Vagina (tissue), 2 donors: ENCODE measurements at regions not wholly inside any gene's neighbourhood (a gene's known extent, or its start where the extent isn't known, plus 50 kb on each side); places are given as distances from the start of the nearest gene placed in this dataset.
"Not testable (repeated sequence)": the region's sequence is repeated elsewhere in the genome, so short reads cannot be mapped to it uniquely, and the experiment has no call there.

Source experiments
- DNase-seq, 2 donors: peaks; one replicate each; pipeline ENCODE4 v3.0.0-alpha.2; 2017; ENCODE audit errors: extremely low spot score in 2 of 2
- H3K27ac ChIP-seq: fragments of 200-600 bp; sonication (generic); one replicate; pipeline ENCODE4 v1.5.1; 2019
- H3K27me3 ChIP-seq: fragments of 200-600 bp; sonication (generic); one replicate; pipeline ENCODE4 v1.5.1; 2019
- H3K36me3 ChIP-seq, 2 donors: fragments of 200-600 bp; sonication (generic); one replicate each; pipeline ENCODE4 v1.5.1; 2017 to 2019
- H3K4me1 ChIP-seq: fragments of 200-600 bp; sonication (generic); one replicate; pipeline ENCODE4 v1.5.1; 2019
- H3K4me3 ChIP-seq, 2 donors: fragments of 200-600 bp; sonication (generic); 1 replicate in 1 of 2; 2 replicates in 1 of 2; pipeline ENCODE4 v1.5.1; 2016 to 2019
- H3K9me3 ChIP-seq: fragments of 200-600 bp; sonication (generic); one replicate; pipeline ENCODE4 v1.5.1; 2019
- POLR2A ChIP-seq, 2 donors: fragments of 450-650 bp; IDR thresholded peaks; one replicate each; pipeline ENCODE4 v1.6.1; 2017; ENCODE audit warnings: antibody characterized with exemption in 2 of 2, mild to moderate bottlenecking in 2 of 2, moderate library complexity in 2 of 2
- POLR2AphosphoS5 ChIP-seq, 2 donors: sonication (generic); formaldehyde crosslinking; IDR thresholded peaks; one replicate each; pipeline ENCODE4 v1.9.0; 2017; ENCODE audit warnings: antibody characterized with exemption in 2 of 2, mild to moderate bottlenecking in 2 of 2, low read depth in 1 of 2; ENCODE audit not compliant: insufficient read depth in 1 of 2
- intact Hi-C: fragments of 100-400 bp; cut with DNase I; formaldehyde crosslinking; loops from one replicate; pipeline ENCODE4 v1.15.1; 2023
- TF ChIP-seq, protein P1 (sequence below), 3 experiments: fragments of 450-650 bp in 2 of 3; fragments of 200-600 bp in 1 of 3; sonication (generic) in 1 of 3; IDR thresholded peaks; one replicate each; pipeline ENCODE4 v1.5.1; 2017 to 2019; ENCODE audit warnings: antibody characterized with exemption in 3 of 3, mild to moderate bottlenecking in 2 of 3, moderate library complexity in 2 of 3

GRCh38 chr14:86143248-86143647 is 613.3 kb downstream of the FLRT2 start:
- H3K4me1 ChIP-seq, result no peaks in the 10 kb centered on the region
- H3K27me3 ChIP-seq, result no peaks in the 10 kb centered on the region
- H3K36me3 ChIP-seq, result no peaks in the 10 kb centered on the region

GRCh38 chr14:86141966-86142365 is 612.0 kb downstream of the FLRT2 start:
- Histone ChIP-seq H3K27ac (no peak overlapping the region), H3K27me3 (no peaks in the 10 kb centered on the region), H3K4me1 (no peaks in the 10 kb centered on the region), H3K36me3 (no peaks in the 10 kb centered on the region), H3K4me3 (no peak overlapping the region), H3K9me3 (no peaks in the 10 kb centered on the region)
- no peak for TF ChIP-seq POLR2A (IDR thresholded peaks at IDR 0.05)
- TF ChIP-seq, protein P1, sequence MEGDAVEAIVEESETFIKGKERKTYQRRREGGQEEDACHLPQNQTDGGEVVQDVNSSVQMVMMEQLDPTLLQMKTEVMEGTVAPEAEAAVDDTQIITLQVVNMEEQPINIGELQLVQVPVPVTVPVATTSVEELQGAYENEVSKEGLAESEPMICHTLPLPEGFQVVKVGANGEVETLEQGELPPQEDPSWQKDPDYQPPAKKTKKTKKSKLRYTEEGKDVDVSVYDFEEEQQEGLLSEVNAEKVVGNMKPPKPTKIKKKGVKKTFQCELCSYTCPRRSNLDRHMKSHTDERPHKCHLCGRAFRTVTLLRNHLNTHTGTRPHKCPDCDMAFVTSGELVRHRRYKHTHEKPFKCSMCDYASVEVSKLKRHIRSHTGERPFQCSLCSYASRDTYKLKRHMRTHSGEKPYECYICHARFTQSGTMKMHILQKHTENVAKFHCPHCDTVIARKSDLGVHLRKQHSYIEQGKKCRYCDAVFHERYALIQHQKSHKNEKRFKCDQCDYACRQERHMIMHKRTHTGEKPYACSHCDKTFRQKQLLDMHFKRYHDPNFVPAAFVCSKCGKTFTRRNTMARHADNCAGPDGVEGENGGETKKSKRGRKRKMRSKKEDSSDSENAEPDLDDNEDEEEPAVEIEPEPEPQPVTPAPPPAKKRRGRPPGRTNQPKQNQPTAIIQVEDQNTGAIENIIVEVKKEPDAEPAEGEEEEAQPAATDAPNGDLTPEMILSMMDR (IDR thresholded peaks at IDR 0.05), result no peak
- no peak for TF ChIP-seq POLR2AphosphoS5 (IDR thresholded peaks at IDR 0.05; ENCODE audit: insufficient read depth in 1 of 2, low read depth in 1 of 2)
- no peak for DNase-seq
- intact Hi-C loops, result no loop called here

More at GRCh38 chr14:86143248-86143647, 613.3 kb downstream of the FLRT2 start:
- Histone ChIP-seq H3K27ac (no peak overlapping the region), H3K9me3 (no peaks in the 10 kb centered on the region), H3K4me3 (no peak overlapping the region)
- no peak for DNase-seq
- TF ChIP-seq POLR2A (IDR thresholded peaks at IDR 0.05), result no peak
- TF ChIP-seq, protein P1 (IDR thresholded peaks at IDR 0.05), result no peak
- TF ChIP-seq POLR2AphosphoS5 (IDR thresholded peaks at IDR 0.05; ENCODE audit: insufficient read depth in 1 of 2, low read depth in 1 of 2), result no peak
- intact Hi-C loops, result no loop called here

- TF ChIP-seq, protein P1 (IDR thresholded peaks at IDR 0.05), result no peak
- TF ChIP-seq POLR2A (IDR thresholded peaks at IDR 0.05) (no peak), POLR2AphosphoS5 (IDR thresholded peaks at IDR 0.05; ENCODE audit: insufficient read depth in 1 of 2, low read depth in 1 of 2) (no peak)
- no peaks in the 10 kb centered on the region for H3K9me3 ChIP-seq
- no peak overlapping the region for H3K4me3 ChIP-seq
- H3K4me1 ChIP-seq, result no peaks in the 10 kb centered on the region
- intact Hi-C loops, result no loop called here
- no peak for DNase-seq
- no peaks in the 10 kb centered on the region for H3K27me3 ChIP-seq
- H3K27ac ChIP-seq, result no peak overlapping the region
- no peaks in the 10 kb centered on the region for H3K36me3 ChIP-seq
Measured at GRCh38 chr14:86129426-86129825, 599.5 kb downstream of the FLRT2 start.

DNA sequence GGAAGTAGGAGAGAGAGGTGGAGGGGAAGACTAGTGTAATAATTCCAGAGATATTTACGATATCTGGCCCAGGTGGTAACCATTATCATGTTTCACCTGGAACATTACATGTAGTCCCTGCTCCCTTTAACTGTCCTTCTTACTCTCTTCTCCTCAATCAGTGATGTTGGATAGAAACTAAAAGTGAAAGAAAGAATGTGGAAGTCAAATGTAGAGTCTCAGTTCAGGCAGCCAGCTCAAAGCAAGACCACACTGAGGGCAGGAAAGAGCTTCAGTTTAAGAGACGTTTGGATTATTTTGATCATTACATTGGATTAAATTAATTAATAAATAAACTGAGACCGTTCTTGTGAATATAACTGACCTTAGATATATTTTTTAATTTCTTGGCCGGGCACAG is 594.4 kb downstream of the FLRT2 start:
- TF ChIP-seq, protein P1 (IDR thresholded peaks at IDR 0.05), result no peak
- TF ChIP-seq POLR2A (IDR thresholded peaks at IDR 0.05) (no peak), POLR2AphosphoS5 (IDR thresholded peaks at IDR 0.05; ENCODE audit: insufficient read depth in 1 of 2, low read depth in 1 of 2) (no peak)
- Histone ChIP-seq H3K36me3 (no peaks in the 10 kb centered on the region), H3K4me1 (no peaks in the 10 kb centered on the region), H3K27ac (no peak overlapping the region), H3K4me3 (no peak overlapping the region), H3K27me3 (no peaks in the 10 kb centered on the region), H3K9me3 (no peaks in the 10 kb centered on the region)
- intact Hi-C loops, result no loop called here
- no peak for DNase-seq

DNA sequence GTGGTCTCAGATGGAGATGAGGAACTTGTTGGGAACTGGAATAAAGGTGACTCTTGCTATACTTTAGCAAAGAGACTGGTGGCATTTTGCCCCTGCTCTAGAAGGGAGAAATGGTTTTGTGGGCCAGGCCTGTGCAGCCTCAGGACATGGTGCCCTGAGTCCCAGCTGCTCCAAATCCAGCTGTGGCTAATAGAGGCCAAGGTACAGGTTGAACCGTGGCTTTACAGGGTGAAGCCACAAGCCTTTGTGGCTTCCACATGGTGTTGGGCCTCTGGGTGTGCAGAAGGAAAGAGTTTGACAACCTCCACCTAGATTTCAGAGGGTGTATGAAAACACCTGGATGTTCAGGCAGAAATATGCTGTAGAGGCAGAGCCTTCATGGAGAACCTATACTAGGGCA is 586.0 kb downstream of the FLRT2 start:
- DNase-seq, result no peak
- Histone ChIP-seq H3K4me1 (no peaks in the 10 kb centered on the region), H3K9me3 (no peaks in the 10 kb centered on the region), H3K4me3 (no peak overlapping the region), H3K27ac (no peak overlapping the region), H3K27me3 (no peaks in the 10 kb centered on the region), H3K36me3 (no peaks in the 10 kb centered on the region)
- intact Hi-C loops, result no loop called here
- TF ChIP-seq, protein P1 (IDR thresholded peaks at IDR 0.05), result no peak
- TF ChIP-seq POLR2AphosphoS5 (IDR thresholded peaks at IDR 0.05; ENCODE audit: insufficient read depth in 1 of 2, low read depth in 1 of 2), result no peak
- TF ChIP-seq POLR2A (IDR thresholded peaks at IDR 0.05), result no peak

- H3K4me3 ChIP-seq, H3K36me3 ChIP-seq, DNase-seq, H3K4me1 ChIP-seq, H3K9me3 ChIP-seq, H3K27ac ChIP-seq, intact Hi-C loops, H3K27me3 ChIP-seq: not testable (repeated sequence)
Measured at GRCh38 chr14:86110871-86111270, 580.9 kb downstream of the FLRT2 start.
